Activated CD8-positive, alpha-beta T cell treated with anti-CD3 and anti-CD28 coated beads, Interleukin-2, amount 10 ng/mL, durations not matched to agents 7 days and 5 days (primary cell): ENCODE measurements at regions not wholly inside any gene's neighbourhood (a gene's known extent, or its start where the extent isn't known, plus 50 kb on each side); places are given as distances from the start of the nearest gene placed in this dataset.

Experiments
- ATAC-seq: fragments of 150-1000 bp; cut with Tn5 transposase; one replicate; pipeline ENCODE4 v1.10.0; 2021; ENCODE audit warnings: moderate library complexity
- CTCF ChIA-PET: fragments of 350-600 bp; sonication (Branson Sonifier 250); formaldehyde crosslinking; loops from one replicate; lab custom pipeline; 2021; ENCODE audit warnings: antibody characterized with exemption; lab: Charles Lee
- POLR2A ChIA-PET: fragments of 350-600 bp; sonication (Branson Sonifier 250); formaldehyde crosslinking; loops from one replicate; lab custom pipeline; 2021; ENCODE audit warnings: antibody characterized with exemption; lab: Charles Lee
- DNase-seq: peaks from one replicate; pipeline ENCODE4 v3.0.0-alpha.2; 2020
- H3K27ac Mint-ChIP-seq: one replicate; pipeline ENCODE4 v1.8.0; 2021; ENCODE audit warnings: mild to moderate bottlenecking, mixed read lengths
- H3K27me3 Mint-ChIP-seq: one replicate; pipeline ENCODE4 v1.8.0; 2021; ENCODE audit warnings: low read depth, mixed read lengths
- H3K36me3 Mint-ChIP-seq: one replicate; pipeline ENCODE4 v1.8.0; 2021; ENCODE audit warnings: low read depth, mixed read lengths
- H3K4me1 Mint-ChIP-seq: one replicate; pipeline ENCODE4 v1.8.0; 2021; ENCODE audit warnings: low read depth, mixed read lengths
- H3K4me3 Mint-ChIP-seq: one replicate; pipeline ENCODE4 v1.8.0; 2021; ENCODE audit warnings: mild to moderate bottlenecking, mixed read lengths
- H3K9me3 Mint-ChIP-seq: one replicate; pipeline ENCODE4 v1.8.0; 2022; ENCODE audit warnings: mixed read lengths; ENCODE audit not compliant: insufficient read depth

GRCh38 chr3:89795506-89795905 is 688.1 kb downstream of the EPHA3 start:
- H3K4me1 Mint-ChIP-seq: no peaks in the 10 kb centered on the region
- DNase-seq (no peak), ATAC-seq (no peak)
- CTCF ChIA-PET: no interaction called here
- POLR2A ChIA-PET: no interaction called here
- H3K27me3 Mint-ChIP-seq: no peaks in the 10 kb centered on the region
- no peak overlapping the region for H3K27ac Mint-ChIP-seq
- no peaks in the 10 kb centered on the region for H3K36me3 Mint-ChIP-seq
- H3K4me3 Mint-ChIP-seq: no peak overlapping the region
- H3K9me3 Mint-ChIP-seq: peaks cover 6% of the 10 kb centered on the region

DNA sequence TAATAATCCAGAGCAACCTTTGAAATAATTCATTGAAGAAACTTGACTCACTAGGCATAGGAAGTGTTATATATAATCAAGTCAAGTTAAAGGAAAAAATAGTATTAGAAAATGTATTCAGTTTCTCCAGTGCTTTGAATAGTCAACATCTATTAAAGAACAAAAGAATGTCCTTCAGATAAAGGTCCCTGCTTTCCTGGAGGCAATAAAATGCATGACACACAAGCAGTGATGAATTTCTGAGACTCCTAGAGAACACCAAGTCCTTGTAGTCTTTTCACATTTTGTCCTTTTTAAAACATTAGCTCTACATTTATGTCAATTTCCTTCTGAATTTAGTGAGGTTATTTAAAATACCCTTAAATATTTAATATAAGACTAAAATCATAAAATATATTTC is 695.5 kb downstream of the EPHA3 start:
- Mint-ChIP-seq H3K27ac (no peak overlapping the region), H3K9me3 (peaks cover 15% of the 10 kb centered on the region), H3K27me3 (no peaks in the 10 kb centered on the region), H3K4me1 (no peaks in the 10 kb centered on the region), H3K36me3 (no peaks in the 10 kb centered on the region), H3K4me3 (no peak overlapping the region)
- ChIA-PET CTCF (no interaction called here), POLR2A (no interaction called here)
- DNase-seq (no peak), ATAC-seq (no peak)

DNA sequence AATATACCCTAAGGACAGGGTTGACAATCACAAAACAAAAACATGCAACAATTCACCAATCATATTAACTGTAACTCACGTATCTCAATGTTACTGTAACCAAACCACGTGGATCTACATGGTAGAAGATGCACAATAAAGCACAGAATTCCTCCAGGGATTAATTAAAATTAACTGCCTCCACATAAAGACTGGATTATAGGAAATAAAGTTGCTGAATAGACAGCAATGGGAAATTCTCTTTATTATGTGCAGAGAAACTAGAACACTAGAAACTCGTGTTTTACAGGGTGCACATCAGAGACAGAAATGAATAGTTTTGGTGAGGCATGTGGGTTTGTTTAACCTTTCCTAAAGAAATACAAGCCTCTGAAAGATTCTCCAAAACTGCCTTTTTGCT is 696.3 kb downstream of the EPHA3 start:
- Mint-ChIP-seq H3K27ac (no peak overlapping the region), H3K9me3 (peaks cover 15% of the 10 kb centered on the region), H3K4me3 (no peak overlapping the region), H3K36me3 (no peaks in the 10 kb centered on the region), H3K27me3 (no peaks in the 10 kb centered on the region), H3K4me1 (no peaks in the 10 kb centered on the region)
- CTCF ChIA-PET: no interaction called here
- POLR2A ChIA-PET: no interaction called here
- no peak for DNase-seq
- ATAC-seq: no peak

GRCh38 chr3:89806166-89806565 is 698.7 kb downstream of the EPHA3 start:
- Mint-ChIP-seq H3K36me3 (no peaks in the 10 kb centered on the region), H3K27ac (no peak overlapping the region), H3K9me3 (peaks cover 15% of the 10 kb centered on the region), H3K4me1 (no peaks in the 10 kb centered on the region), H3K27me3 (no peaks in the 10 kb centered on the region), H3K4me3 (no peak overlapping the region)
- ATAC-seq (no peak), DNase-seq (no peak)
- ChIA-PET CTCF (no interaction called here), POLR2A (no interaction called here)

GRCh38 chr3:89808680-89809197 is 701.3 kb downstream of the EPHA3 start:
- Mint-ChIP-seq H3K36me3 (no peaks in the 10 kb centered on the region), H3K27me3 (no peaks in the 10 kb centered on the region)
- CTCF ChIA-PET: no interaction called here

GRCh38 chr3:89813500-89813899 is 706.1 kb downstream of the EPHA3 start:
- H3K4me3 Mint-ChIP-seq: no peak overlapping the region
- ATAC-seq (no peak), DNase-seq (no peak)
- H3K27me3 Mint-ChIP-seq: no peaks in the 10 kb centered on the region
- ChIA-PET CTCF (no interaction called here), POLR2A (no interaction called here)
- H3K27ac Mint-ChIP-seq: no peak overlapping the region
- H3K9me3 Mint-ChIP-seq: peaks cover 26% of the 10 kb centered on the region
- no peaks in the 10 kb centered on the region for H3K36me3 Mint-ChIP-seq
- H3K4me1 Mint-ChIP-seq: no peaks in the 10 kb centered on the region

More at GRCh38 chr3:89808680-89809197, 701.3 kb downstream of the EPHA3 start:
- no peak overlapping the region for H3K27ac Mint-ChIP-seq
- no peak overlapping the region for H3K4me3 Mint-ChIP-seq
- H3K4me1 Mint-ChIP-seq: no peaks in the 10 kb centered on the region
- POLR2A ChIA-PET: no interaction called here
- DNase-seq: no peak
- peaks cover 22% of the 10 kb centered on the region for H3K9me3 Mint-ChIP-seq
- no peak for ATAC-seq

DNA sequence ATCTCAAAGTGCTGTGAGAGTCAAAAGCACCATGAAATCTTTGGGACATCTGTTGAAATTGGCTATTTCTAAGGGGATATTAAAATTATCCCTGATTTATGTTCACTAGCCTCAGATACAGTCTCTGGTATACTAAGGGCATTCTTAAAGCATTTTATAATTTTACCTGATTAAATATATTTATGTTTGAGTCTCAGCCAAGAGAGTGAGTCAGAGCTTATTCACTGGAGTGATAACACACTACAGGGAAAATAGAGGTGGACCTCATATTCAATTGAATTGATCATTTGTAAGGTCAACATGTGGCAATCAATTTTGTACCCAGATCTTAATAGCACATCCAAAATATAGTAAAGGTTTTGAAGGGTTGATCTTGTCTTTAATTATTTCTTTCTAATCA is 733.6 kb downstream of the EPHA3 start:
- no peak overlapping the region for H3K4me3 Mint-ChIP-seq
- H3K36me3 Mint-ChIP-seq: no peaks in the 10 kb centered on the region
- ChIA-PET CTCF (no interaction called here), POLR2A (no interaction called here)
- ATAC-seq (no peak), DNase-seq (no peak)
- no peaks in the 10 kb centered on the region for H3K27me3 Mint-ChIP-seq
- no peaks in the 10 kb centered on the region for H3K4me1 Mint-ChIP-seq
- no peak overlapping the region for H3K27ac Mint-ChIP-seq
- peaks cover 18% of the 10 kb centered on the region for H3K9me3 Mint-ChIP-seq

- no peak overlapping the region for H3K4me3 Mint-ChIP-seq
- H3K4me1 Mint-ChIP-seq: no peaks in the 10 kb centered on the region
- no peaks in the 10 kb centered on the region for H3K36me3 Mint-ChIP-seq
- H3K27me3 Mint-ChIP-seq: no peaks in the 10 kb centered on the region
- POLR2A ChIA-PET: no interaction called here
- peaks cover 17% of the 10 kb centered on the region for H3K9me3 Mint-ChIP-seq
- DNase-seq (no peak), ATAC-seq (no peak)
- CTCF ChIA-PET: no interaction called here
- H3K27ac Mint-ChIP-seq: no peak overlapping the region
Observed at GRCh38 chr3:89845053-89845452, 737.6 kb downstream of the EPHA3 start.

- Mint-ChIP-seq H3K27ac (no peak overlapping the region), H3K9me3 (peaks cover 6% of the 10 kb centered on the region), H3K36me3 (no peaks in the 10 kb centered on the region), H3K27me3 (no peaks in the 10 kb centered on the region), H3K4me3 (no peak overlapping the region), H3K4me1 (no peaks in the 10 kb centered on the region)
- ChIA-PET CTCF (no interaction called here), POLR2A (no interaction called here)
- DNase-seq (no peak), ATAC-seq (no peak)
Observed at GRCh38 chr3:89847955-89848354, 740.5 kb downstream of the EPHA3 start.

DNA sequence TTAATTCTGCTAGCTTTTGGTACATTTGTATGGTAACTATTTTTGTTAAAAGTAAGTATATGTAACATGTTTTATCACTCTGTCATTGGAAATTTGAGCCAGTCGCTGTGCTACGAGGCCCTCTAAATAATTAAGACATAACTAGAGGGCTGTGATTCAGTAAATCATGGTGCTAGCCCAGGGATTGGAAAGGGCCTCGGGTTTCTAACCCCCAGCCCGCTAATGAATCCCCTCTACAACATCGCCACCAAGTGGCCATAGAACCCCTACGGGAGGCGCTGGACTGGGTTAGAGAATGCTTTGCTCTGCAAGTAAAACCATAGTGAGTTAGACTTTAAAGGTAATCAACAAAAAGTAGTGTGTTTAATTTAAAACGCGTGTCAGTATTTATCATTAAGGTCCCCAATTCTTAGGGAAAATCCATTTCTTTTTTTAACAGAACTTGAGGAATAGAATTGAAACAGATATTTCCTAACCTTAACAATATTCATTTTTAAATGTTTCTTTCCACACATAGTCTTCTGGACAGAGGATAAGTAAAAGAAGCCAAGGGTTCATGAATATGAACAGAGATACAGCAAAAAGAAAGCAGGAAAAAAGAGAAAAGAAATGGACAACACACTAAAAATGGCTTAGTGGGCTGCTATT is 744.7 kb downstream of the EPHA3 start:
- H3K4me3 Mint-ChIP-seq: no peak overlapping the region
- ATAC-seq (no peak), DNase-seq (no peak)
- H3K27me3 Mint-ChIP-seq: no peaks in the 10 kb centered on the region
- no peaks in the 10 kb centered on the region for H3K36me3 Mint-ChIP-seq
- no peaks in the 10 kb centered on the region for H3K4me1 Mint-ChIP-seq
- CTCF ChIA-PET: no interaction called here
- POLR2A ChIA-PET: no interaction called here
- no peak overlapping the region for H3K27ac Mint-ChIP-seq
- peaks cover 9% of the 10 kb centered on the region for H3K9me3 Mint-ChIP-seq

- peaks cover 16% of the 10 kb centered on the region for H3K9me3 Mint-ChIP-seq
- no peak for ATAC-seq
- no peaks in the 10 kb centered on the region for H3K27me3 Mint-ChIP-seq
- H3K4me3 Mint-ChIP-seq: no peak overlapping the region
- no peak for DNase-seq
- H3K36me3 Mint-ChIP-seq: no peaks in the 10 kb centered on the region
- POLR2A ChIA-PET: no interaction called here
- no peaks in the 10 kb centered on the region for H3K4me1 Mint-ChIP-seq
- H3K27ac Mint-ChIP-seq: no peak overlapping the region
- CTCF ChIA-PET: no interaction called here
Observed at GRCh38 chr3:89859757-89860156, 752.3 kb downstream of the EPHA3 start.

DNA sequence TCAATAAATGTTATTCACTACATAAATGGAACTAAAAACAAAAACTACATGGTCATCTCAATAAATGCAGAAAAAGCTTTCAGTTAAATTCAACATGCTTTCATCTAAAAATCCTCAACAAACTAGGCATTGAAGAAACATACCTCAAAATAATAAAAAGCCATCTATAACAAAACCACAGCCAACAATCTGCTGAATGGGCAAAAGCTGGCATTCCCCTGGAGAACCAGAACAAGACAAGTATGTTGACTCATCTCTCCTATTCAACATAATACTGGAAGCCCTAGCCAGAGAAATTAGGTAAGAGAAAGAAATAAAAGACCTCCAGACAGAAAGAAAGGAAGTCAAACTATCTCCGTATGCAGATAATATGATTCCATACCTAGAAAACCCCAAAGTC is 759.9 kb downstream of the EPHA3 start:
- Mint-ChIP-seq H3K4me1 (no peaks in the 10 kb centered on the region), H3K9me3 (peaks cover 4% of the 10 kb centered on the region), H3K27me3 (no peaks in the 10 kb centered on the region), H3K27ac (no peak overlapping the region), H3K36me3 (no peaks in the 10 kb centered on the region), H3K4me3 (no peak overlapping the region)
- ATAC-seq (no peak), DNase-seq (no peak)
- CTCF ChIA-PET: no interaction called here
- POLR2A ChIA-PET: no interaction called here

DNA sequence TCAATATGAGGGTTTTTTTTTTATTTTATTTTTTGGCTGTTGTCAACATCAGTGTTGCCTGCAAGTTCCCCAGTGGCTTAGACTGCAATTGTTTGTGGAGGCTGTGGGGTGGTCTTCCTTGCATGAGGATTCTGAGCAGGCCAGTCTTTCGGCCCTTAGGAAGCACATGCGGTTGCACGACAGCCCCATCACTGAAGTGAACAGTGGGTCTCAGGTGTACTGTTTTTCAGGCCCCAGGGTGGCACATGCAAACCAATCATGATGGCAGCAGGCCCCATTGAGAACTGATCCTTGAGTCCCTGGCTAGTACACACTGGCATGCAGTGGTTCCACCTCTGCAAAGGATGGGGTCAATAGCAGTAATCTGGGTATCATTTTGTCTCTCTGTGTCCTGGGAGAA is 768.7 kb downstream of the EPHA3 start:
- peaks cover 18% of the 10 kb centered on the region for H3K9me3 Mint-ChIP-seq
- ATAC-seq: no peak
- H3K27me3 Mint-ChIP-seq: no peaks in the 10 kb centered on the region
- no peaks in the 10 kb centered on the region for H3K4me1 Mint-ChIP-seq
- DNase-seq: no peak
- CTCF ChIA-PET: no interaction called here
- no peak overlapping the region for H3K4me3 Mint-ChIP-seq
- H3K36me3 Mint-ChIP-seq: no peaks in the 10 kb centered on the region
- no peak overlapping the region for H3K27ac Mint-ChIP-seq
- POLR2A ChIA-PET: no interaction called here
